HepG2 (cell line): ENCODE measurements at regions not wholly inside any gene's neighbourhood (a gene's known extent, or its start where the extent isn't known, plus 50 kb on each side); places are given as distances from the start of the nearest gene placed in this dataset.

Experiments
- MAX ChIP-seq: IDR thresholded peaks from 2 replicates; pipeline ENCODE4 v1.6.1; 2012; ENCODE audit warnings: inconsistent platforms
- MYC ChIP-seq: sonication (generic); formaldehyde crosslinking; IDR thresholded peaks from 2 replicates; pipeline ENCODE4 v1.9.0; 2021; ENCODE audit warnings: missing genetic modification reagents, borderline replicate concordance
- NFRKB ChIP-seq: fragments of 450-650 bp; IDR thresholded peaks from 2 replicates; pipeline ENCODE4 v1.6.1; 2017
- ZNF207 ChIP-seq: fragments of 450-650 bp; IDR thresholded peaks from 2 replicates; pipeline ENCODE4 v1.6.1; 2016; ENCODE audit warnings: antibody characterized with exemption, borderline replicate concordance
- ZNF431 ChIP-seq: sonication (generic); formaldehyde crosslinking; IDR thresholded peaks from 2 replicates; pipeline ENCODE4 v1.9.0; 2022; ENCODE audit warnings: missing genetic modification reagents, low read depth, mild to moderate bottlenecking, borderline replicate concordance

- no peak for TF ChIP-seq ZNF431 (CRISPR knock-in tag)
- no peak for TF ChIP-seq NFRKB
- TF ChIP-seq MYC, result no peak
- no peak for TF ChIP-seq ZNF207
- no peak for TF ChIP-seq MAX
Measured at GRCh38 chr7:25296086-25296485, 67.8 kb upstream of the NPVF start.
